ENCODE measurements at regions not wholly inside any gene's neighbourhood (a gene's known extent, or its start where the extent isn't known, plus 50 kb on each side); places are given as distances from the start of the nearest gene placed in this dataset.
A peak's percentile ranks its signal among the peaks of the same experiment; 100 is the strongest.

DNA sequence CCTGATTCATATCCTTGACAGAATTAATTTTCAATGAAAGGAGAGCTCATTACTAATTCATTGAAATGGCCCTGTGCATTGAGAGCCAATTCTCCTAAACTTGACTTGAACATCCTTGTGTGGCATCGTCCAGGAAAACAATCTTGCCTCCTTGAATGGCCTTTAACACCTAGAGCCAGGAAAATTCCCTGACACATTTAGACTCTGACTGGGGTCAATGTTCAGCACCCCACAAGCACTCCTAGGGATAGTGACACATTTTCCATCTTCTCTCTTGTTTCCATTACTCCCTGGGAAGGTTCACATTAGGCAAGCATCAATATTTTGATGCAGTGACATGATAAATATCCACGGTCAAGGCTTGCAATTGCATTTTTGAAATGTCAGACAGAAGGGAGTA, 218.9 kb downstream of the LACC1 start (continued):
- TF ChIP-seq, protein P1, sequence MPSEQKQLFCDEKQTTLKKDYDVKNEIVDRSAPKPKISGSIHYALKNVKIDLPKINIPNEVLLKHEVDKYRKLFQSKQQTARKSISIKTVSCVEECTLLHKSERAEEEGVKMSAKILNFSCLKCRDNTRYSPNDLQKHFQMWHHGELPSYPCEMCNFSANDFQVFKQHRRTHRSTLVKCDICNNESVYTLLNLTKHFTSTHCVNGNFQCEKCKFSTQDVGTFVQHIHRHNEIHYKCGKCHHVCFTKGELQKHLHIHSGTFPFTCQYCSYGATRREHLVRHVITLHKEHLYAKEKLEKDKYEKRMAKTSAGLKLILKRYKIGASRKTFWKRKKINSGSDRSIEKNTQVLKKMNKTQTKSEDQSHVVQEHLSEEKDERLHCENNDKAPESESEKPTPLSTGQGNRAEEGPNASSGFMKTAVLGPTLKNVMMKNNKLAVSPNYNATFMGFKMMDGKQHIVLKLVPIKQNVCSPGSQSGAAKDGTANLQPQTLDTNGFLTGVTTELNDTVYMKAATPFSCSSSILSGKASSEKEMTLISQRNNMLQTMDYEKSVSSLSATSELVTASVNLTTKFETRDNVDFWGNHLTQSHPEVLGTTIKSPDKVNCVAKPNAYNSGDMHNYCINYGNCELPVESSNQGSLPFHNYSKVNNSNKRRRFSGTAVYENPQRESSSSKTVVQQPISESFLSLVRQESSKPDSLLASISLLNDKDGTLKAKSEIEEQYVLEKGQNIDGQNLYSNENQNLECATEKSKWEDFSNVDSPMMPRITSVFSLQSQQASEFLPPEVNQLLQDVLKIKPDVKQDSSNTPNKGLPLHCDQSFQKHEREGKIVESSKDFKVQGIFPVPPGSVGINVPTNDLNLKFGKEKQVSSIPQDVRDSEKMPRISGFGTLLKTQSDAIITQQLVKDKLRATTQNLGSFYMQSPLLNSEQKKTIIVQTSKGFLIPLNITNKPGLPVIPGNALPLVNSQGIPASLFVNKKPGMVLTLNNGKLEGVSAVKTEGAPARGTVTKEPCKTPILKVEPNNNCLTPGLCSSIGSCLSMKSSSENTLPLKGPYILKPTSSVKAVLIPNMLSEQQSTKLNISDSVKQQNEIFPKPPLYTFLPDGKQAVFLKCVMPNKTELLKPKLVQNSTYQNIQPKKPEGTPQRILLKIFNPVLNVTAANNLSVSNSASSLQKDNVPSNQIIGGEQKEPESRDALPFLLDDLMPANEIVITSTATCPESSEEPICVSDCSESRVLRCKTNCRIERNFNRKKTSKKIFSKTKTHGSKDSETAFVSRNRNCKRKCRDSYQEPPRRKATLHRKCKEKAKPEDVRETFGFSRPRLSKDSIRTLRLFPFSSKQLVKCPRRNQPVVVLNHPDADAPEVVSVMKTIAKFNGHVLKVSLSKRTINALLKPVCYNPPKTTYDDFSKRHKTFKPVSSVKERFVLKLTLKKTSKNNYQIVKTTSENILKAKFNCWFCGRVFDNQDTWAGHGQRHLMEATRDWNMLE (tag by site-specific recombination; conservative IDR thresholded peaks at IDR 0.05; ENCODE audit: low read depth) = no peak
- TF ChIP-seq ZNF391 (tag by site-specific recombination; IDR thresholded peaks at IDR 0.05; ENCODE audit: borderline replicate concordance, low read depth) (no peak), ZNF521 (tag by site-specific recombination; IDR thresholded peaks at IDR 0.05) (no peak), ZNF843 (tag by site-specific recombination; IDR thresholded peaks at IDR 0.05) (no peak), ZBTB48 (tag by site-specific recombination; IDR thresholded peaks at IDR 0.05) (no peak), YY1 (tag by site-specific recombination; IDR thresholded peaks at IDR 0.05) (no peak), ZNF138 (tag by site-specific recombination; IDR thresholded peaks at IDR 0.05; ENCODE audit: borderline replicate concordance) (no peak), ZFP69B (tag by site-specific recombination; IDR thresholded peaks at IDR 0.05) (no peak), ZNF174 (tag by site-specific recombination; IDR thresholded peaks at IDR 0.05) (no peak), KLF16 (tag by site-specific recombination; IDR thresholded peaks at IDR 0.05) (no peak)

DNA sequence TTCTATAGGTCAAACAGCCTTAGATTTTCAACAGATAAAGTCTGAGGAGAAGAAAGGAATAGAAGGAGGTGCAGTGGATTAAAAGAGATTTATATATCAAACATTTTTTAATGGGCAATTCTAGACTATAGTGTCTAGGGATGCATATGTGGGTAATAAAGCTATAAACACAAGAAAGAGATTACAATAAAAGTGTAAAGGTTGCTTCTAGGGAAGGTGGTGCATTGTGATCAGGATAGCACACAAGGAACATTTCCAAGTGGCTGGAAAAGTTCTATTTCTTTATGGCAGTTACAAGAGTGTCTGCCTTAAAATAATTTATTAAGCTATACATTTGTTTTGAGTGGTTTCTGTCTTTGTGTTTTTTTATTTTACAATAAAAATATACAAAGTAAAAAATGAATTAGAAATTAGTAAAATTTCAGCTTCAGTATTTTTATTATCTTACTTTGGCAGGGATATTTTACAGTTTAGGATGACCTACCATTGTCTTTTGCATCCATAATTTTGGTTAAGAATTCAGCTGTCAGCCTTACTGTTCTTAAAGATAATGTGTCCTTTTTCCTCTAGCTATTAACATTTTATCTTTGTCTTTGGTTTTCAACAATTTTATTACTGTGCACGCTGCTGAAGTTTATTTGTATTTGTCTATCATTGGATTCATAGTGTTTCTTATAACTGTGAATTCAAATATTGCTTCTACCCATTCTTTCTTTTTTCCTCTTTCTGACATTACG, 221.8 kb downstream of the LACC1 start:
- no peak overlapping the region for H3K4me3 ChIP-seq (ENCODE audit: low read depth, low read length)
- no peaks in the 10 kb centered on the region for H3K9me3 ChIP-seq (ENCODE audit: control insufficient read depth, insufficient read depth, low read depth, low read length)
- CTCF ChIA-PET = interaction anchor here (0.5 kb wide), 1 partner anchor 175 kb away, joined by 3 read pairs; no protein-coding TSS in a partner anchor
- POLR2A ChIA-PET = no interaction called here
- no peaks in the 10 kb centered on the region for H3K4me1 ChIP-seq (ENCODE audit: control insufficient read depth, insufficient read depth, low read length)
- H3K27ac ChIP-seq (ENCODE audit: extremely low read depth, low read depth, low read length) = no peak overlapping the region
- TF ChIP-seq ZNF311 (tag by site-specific recombination; IDR thresholded peaks at IDR 0.05; ENCODE audit: borderline replicate concordance) = no peak
- TF ChIP-seq SETDB1 (IDR thresholded peaks at IDR 0.05; ENCODE audit: insufficient read length, low read length) = peak; percentile 79
- TF ChIP-seq ZSCAN23 (tag by site-specific recombination; IDR thresholded peaks at IDR 0.05) = no peak
- no peak for TF ChIP-seq ZNF223 (tag by site-specific recombination; IDR thresholded peaks at IDR 0.05)
- TF ChIP-seq ZNF624 (tag by site-specific recombination; IDR thresholded peaks at IDR 0.05) = no peak
- no peaks in the 10 kb centered on the region for H3K36me3 ChIP-seq (ENCODE audit: control insufficient read depth in 2 of 2, insufficient read depth in 1 of 2, low read length in 2 of 2)

DNA sequence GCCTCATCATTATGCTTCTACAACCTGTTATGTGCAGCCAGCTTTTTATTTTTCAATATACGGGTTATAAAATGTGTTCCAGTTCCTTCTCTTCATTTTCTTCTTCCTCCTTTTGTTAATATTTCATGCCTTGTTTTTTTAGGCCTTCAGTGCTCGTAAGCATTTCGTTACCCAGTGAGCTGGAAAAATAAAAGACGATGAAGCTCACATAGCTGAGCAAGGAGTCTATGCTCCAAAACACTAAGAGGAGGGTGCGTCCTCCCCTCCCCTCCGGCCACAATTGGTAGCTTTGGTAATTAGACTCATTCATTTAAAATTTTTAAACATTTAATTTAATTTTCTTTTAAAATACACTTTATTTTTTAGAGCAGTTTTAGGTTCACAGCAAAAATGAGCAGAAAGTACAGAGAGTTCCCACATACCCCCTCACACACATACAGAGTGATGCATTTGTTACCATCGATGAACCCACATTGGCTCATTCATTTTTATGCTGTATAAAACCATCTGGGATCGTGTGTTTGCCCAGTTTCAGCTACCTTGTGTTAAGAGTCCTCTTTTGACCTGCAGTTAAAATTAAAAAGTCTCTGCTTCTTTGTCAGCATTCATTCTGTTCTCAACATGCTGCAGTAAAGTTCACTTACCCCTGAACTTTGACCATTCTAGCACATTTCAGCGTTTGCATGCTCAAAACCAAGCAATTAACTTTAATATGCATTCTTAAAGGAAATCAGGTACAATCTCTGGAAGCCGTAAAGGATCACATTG, 223.9 kb downstream of the LACC1 start:
- H3K27ac ChIP-seq (ENCODE audit: extremely low read depth, low read depth, low read length) = no peak overlapping the region
- ChIA-PET POLR2A (no interaction called here), CTCF (no interaction called here)
- TF ChIP-seq IKZF3 (tag by site-specific recombination; IDR thresholded peaks at IDR 0.05) (no peak), ZNF404 (tag by site-specific recombination; IDR thresholded peaks at IDR 0.05) (no peak)
- TF ChIP-seq, protein P2, sequence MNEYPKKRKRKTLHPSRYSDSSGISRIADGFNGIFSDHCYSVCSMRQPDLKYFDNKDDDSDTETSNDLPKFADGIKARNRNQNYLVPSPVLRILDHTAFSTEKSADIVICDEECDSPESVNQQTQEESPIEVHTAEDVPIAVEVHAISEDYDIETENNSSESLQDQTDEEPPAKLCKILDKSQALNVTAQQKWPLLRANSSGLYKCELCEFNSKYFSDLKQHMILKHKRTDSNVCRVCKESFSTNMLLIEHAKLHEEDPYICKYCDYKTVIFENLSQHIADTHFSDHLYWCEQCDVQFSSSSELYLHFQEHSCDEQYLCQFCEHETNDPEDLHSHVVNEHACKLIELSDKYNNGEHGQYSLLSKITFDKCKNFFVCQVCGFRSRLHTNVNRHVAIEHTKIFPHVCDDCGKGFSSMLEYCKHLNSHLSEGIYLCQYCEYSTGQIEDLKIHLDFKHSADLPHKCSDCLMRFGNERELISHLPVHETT (tag by site-specific recombination; IDR thresholded peaks at IDR 0.05) = no peak
- H3K4me3 ChIP-seq (ENCODE audit: low read depth, low read length) = no peak overlapping the region
- H3K9me3 ChIP-seq (ENCODE audit: control insufficient read depth, insufficient read depth, low read depth, low read length) = no peaks in the 10 kb centered on the region
- H3K4me1 ChIP-seq (ENCODE audit: control insufficient read depth, insufficient read depth, low read length) = no peaks in the 10 kb centered on the region
- H3K36me3 ChIP-seq (ENCODE audit: control insufficient read depth in 2 of 2, insufficient read depth in 1 of 2, low read length in 2 of 2) = no peaks in the 10 kb centered on the region
